Peyer's patch (tissue), 4 donors: ENCODE measurements at regions not wholly inside any gene's neighbourhood (a gene's known extent, or its start where the extent isn't known, plus 50 kb on each side); places are given as distances from the start of the nearest gene placed in this dataset.

Experiments
- DNase-seq, 3 donors: peaks; one replicate each; pipeline ENCODE4 v3.0.0-alpha.2; 2017 to 2019
- H3K27ac ChIP-seq, 4 donors: fragments of 200-600 bp; sonication (generic); one replicate each; pipeline ENCODE4 v1.5.1; 2016 to 2019
- H3K27me3 ChIP-seq, 2 donors: fragments of 200-600 bp; sonication (generic); one replicate each; pipeline ENCODE4 v1.5.1; 2019
- H3K36me3 ChIP-seq, 3 donors: fragments of 200-600 bp; sonication (generic); one replicate each; pipeline ENCODE4 v1.5.1; 2016 to 2019
- H3K4me1 ChIP-seq, 4 donors: fragments of 200-600 bp; sonication (generic); one replicate each; pipeline ENCODE4 v1.5.1; 2016 to 2019
- H3K4me3 ChIP-seq, 4 donors: fragments of 200-600 bp; sonication (generic); 1 replicate in 3 of 4; 2 replicates in 1 of 4; pipeline ENCODE4 v1.5.1; 2016 to 2019; ENCODE audit warnings: mild to moderate bottlenecking in 1 of 4
- H3K9me3 ChIP-seq, 4 donors: fragments of 200-600 bp; sonication (generic); one replicate each; pipeline ENCODE4 v1.5.1; 2016 to 2019; ENCODE audit warnings: mild to moderate bottlenecking in 1 of 4
- CTCF ChIP-seq, 6 experiments: fragments of 450-650 bp in 4 of 6; fragments of 200-600 bp in 2 of 6; sonication (generic) in 1 of 6; IDR thresholded peaks; one replicate each; pipeline ENCODE4 v1.5.1; 2017 to 2019; ENCODE audit warnings: antibody characterized with exemption in 6 of 6, mild to moderate bottlenecking in 3 of 6, moderate library complexity in 1 of 6
- POLR2A ChIP-seq, 2 donors: fragments of 450-650 bp; IDR thresholded peaks; one replicate each; pipeline ENCODE4 v1.5.1; 2017; ENCODE audit warnings: antibody characterized with exemption in 2 of 2, mild to moderate bottlenecking in 2 of 2, moderate library complexity in 2 of 2

DNA sequence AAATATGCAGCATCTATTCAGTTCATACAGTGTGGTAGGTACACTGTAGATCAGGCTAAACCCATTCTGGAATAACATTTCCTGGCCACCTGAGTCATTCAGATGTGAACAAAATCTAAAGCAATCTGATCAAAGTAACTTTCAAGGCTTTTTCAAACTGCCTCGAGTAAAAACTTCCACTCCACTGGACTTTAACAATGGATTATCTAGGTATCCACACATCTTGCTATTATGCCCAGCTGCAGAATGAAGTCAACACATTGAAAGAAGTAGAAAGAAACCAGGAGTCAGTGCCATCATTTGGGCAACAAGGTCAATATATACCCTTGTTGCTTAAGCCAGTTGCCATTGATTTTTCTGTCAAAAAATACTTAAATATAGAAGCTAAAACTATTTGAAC is 1352.6 kb upstream of the NUDT12 start:
- Histone ChIP-seq H3K36me3 (no peaks in the 10 kb centered on the region), H3K27ac (no peak overlapping the region), H3K4me3 (no peak overlapping the region), H3K27me3 (no peaks in the 10 kb centered on the region), H3K9me3 (no peaks in the 10 kb centered on the region), H3K4me1 (no peaks in the 10 kb centered on the region)
- TF ChIP-seq POLR2A (IDR thresholded peaks at IDR 0.05): no peak
- TF ChIP-seq CTCF (IDR thresholded peaks at IDR 0.05): no peak
- DNase-seq: no peak

- no peak overlapping the region for H3K27ac ChIP-seq
- H3K9me3 ChIP-seq: no peaks in the 10 kb centered on the region
- TF ChIP-seq CTCF (IDR thresholded peaks at IDR 0.05): no peak
- no peak for TF ChIP-seq POLR2A (IDR thresholded peaks at IDR 0.05)
- no peaks in the 10 kb centered on the region for H3K27me3 ChIP-seq
- no peak overlapping the region for H3K4me3 ChIP-seq
- H3K36me3 ChIP-seq: no peaks in the 10 kb centered on the region
- DNase-seq: no peak
- no peaks in the 10 kb centered on the region for H3K4me1 ChIP-seq
Measured at GRCh38 chr5:104914536-104915070, 1352.0 kb upstream of the NUDT12 start.

GRCh38 chr5:104913841-104914281 is 1351.3 kb upstream of the NUDT12 start:
- H3K36me3 ChIP-seq: no peaks in the 10 kb centered on the region
- H3K4me3 ChIP-seq: no peak overlapping the region
- H3K9me3 ChIP-seq: no peaks in the 10 kb centered on the region
- TF ChIP-seq POLR2A (IDR thresholded peaks at IDR 0.05): no peak
- no peak for TF ChIP-seq CTCF (IDR thresholded peaks at IDR 0.05)
- no peaks in the 10 kb centered on the region for H3K4me1 ChIP-seq
- DNase-seq: no peak
- no peak overlapping the region for H3K27ac ChIP-seq
- no peaks in the 10 kb centered on the region for H3K27me3 ChIP-seq

DNA sequence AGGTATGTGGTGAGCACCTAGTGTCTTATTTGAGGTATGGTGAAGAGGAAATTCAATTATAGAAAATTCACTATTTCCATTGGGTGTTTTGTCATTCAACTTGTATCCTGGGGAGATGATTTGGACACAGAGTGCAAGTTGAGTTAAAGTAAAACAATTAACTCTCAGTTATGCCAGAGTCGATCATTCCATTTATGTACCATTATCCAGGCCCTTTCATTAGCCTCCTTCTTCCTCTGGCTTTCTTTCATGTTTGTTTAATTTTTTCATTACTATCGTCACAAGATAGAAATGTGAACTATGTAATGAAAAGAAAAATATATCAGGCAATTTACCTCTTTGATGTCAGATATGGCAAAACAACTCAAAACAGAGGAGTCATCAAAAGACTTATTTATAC is 1347.2 kb upstream of the NUDT12 start:
- Histone ChIP-seq H3K9me3 (no peaks in the 10 kb centered on the region), H3K4me1 (no peaks in the 10 kb centered on the region), H3K27ac (no peak overlapping the region), H3K36me3 (no peaks in the 10 kb centered on the region), H3K4me3 (no peak overlapping the region), H3K27me3 (no peaks in the 10 kb centered on the region)
- TF ChIP-seq POLR2A (IDR thresholded peaks at IDR 0.05) (no peak), CTCF (IDR thresholded peaks at IDR 0.05) (no peak)
- DNase-seq: no peak

DNA sequence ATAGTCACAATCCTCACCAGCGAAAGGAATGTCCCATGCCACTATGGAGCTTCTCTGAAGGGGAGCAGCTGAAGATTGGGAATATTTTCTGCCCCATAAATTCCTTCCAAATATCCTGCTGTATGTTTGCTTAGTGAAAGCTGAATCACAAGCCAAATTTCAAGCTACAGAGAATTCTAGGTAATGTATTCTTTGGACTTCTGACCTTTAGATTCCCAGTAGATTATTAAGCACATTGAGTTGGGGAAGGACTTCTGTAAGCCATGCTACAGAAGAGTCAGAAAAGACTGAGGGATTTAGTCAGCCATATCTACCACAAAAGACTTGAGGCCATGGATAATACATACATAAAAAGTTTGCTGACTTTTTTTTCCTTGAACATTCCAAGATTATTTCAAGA is 1342.0 kb upstream of the NUDT12 start:
- Histone ChIP-seq H3K4me3 (no peak overlapping the region), H3K4me1 (no peaks in the 10 kb centered on the region), H3K27ac (no peak overlapping the region), H3K9me3 (no peaks in the 10 kb centered on the region), H3K36me3 (no peaks in the 10 kb centered on the region), H3K27me3 (no peaks in the 10 kb centered on the region)
- no peak for TF ChIP-seq POLR2A (IDR thresholded peaks at IDR 0.05)
- no peak for DNase-seq

DNA sequence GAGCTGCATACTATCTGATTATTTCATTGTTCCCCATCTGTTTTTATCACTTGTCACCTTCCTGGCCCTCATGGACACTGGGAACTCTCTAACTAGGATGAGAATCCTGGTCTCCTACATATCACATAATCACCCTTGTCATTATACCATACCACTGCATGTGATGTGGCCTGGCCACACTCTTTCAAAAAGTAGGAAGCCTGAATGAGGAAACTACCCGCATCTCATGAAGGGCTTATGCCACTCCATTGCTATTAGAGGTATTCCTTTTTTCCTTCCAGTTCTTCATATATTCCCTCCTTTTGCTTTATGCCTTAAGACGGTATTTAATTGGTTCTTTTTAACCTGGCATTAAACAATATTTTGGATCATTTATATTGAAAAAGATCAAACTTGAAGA is 1341.4 kb upstream of the NUDT12 start:
- no peak for TF ChIP-seq POLR2A (IDR thresholded peaks at IDR 0.05)
- TF ChIP-seq CTCF (IDR thresholded peaks at IDR 0.05): no peak
- DNase-seq: no peak
- H3K36me3 ChIP-seq: no peaks in the 10 kb centered on the region
- no peaks in the 10 kb centered on the region for H3K9me3 ChIP-seq
- H3K27ac ChIP-seq: no peak overlapping the region
- H3K4me3 ChIP-seq: no peak overlapping the region
- H3K4me1 ChIP-seq: no peaks in the 10 kb centered on the region
- no peaks in the 10 kb centered on the region for H3K27me3 ChIP-seq
